Nephron (organoid): ENCODE measurements at regions not wholly inside any gene's neighbourhood (a gene's known extent, or its start where the extent isn't known, plus 50 kb on each side); places are given as distances from the start of the nearest gene placed in this dataset.
"Not testable (repeated sequence)": the region's sequence is repeated elsewhere in the genome, so short reads cannot be mapped to it uniquely, and the experiment has no call there.

Source experiments
- H3K27ac Mint-ChIP-seq, 3 experiments: 2 replicates each; pipeline ENCODE4 v1.8.0; 2020; ENCODE audit warnings: mixed read lengths in 3 of 3, mild to moderate bottlenecking in 2 of 3, moderate library complexity in 1 of 3
- H3K27me3 Mint-ChIP-seq: 2 replicates; pipeline ENCODE4 v1.8.0; 2021; ENCODE audit warnings: low read depth, mild to moderate bottlenecking, moderate library complexity, mixed read lengths
- H3K36me3 Mint-ChIP-seq: 2 replicates; pipeline ENCODE4 v1.8.0; 2020; ENCODE audit warnings: low read depth, mixed read lengths
- H3K4me1 Mint-ChIP-seq: 2 replicates; pipeline ENCODE4 v1.8.0; 2020; ENCODE audit warnings: mixed read lengths
- H3K4me3 Mint-ChIP-seq, 3 experiments: 2 replicates each; pipeline ENCODE4 v1.8.0; 2020; ENCODE audit warnings: mild to moderate bottlenecking in 3 of 3, mixed read lengths in 3 of 3, moderate library complexity in 2 of 3
- H3K9me3 Mint-ChIP-seq: 2 replicates; pipeline ENCODE4 v1.8.0; 2020; ENCODE audit warnings: mixed read lengths
- CTCF ChIP-seq, 3 experiments: fragments of 200-600 bp; sonication (generic); IDR thresholded peaks; one replicate each; pipeline ENCODE4 v1.5.0; 2021; ENCODE audit warnings: antibody characterized with exemption in 3 of 3; ENCODE audit not compliant: unreplicated experiment in 3 of 3

DNA sequence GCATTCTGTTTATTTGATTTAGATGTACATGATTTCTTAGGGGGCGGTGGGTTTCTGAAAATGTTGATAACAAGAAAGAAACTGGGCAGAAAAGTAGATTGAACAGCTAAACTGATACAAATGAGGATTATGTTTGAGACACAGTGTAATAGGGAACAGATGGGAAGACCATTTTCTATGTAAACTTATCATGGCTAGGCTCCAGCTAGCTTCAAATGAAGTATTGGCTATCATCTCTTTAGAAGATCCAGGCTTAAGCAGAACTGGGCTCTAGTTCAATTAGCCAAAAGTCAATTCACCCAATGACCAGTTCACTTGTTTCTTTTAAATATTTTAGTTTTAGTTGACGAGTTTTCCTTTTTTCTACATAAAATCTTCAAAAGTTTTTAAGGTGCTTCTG, 639.5 kb downstream of the ANKRD7 start:
- Mint-ChIP-seq H3K4me3 (no peak overlapping the region), H3K36me3 (no peaks in the 10 kb centered on the region), H3K27me3 (no peaks in the 10 kb centered on the region), H3K4me1 (peaks cover 9% of the 10 kb centered on the region), H3K9me3 (no peaks in the 10 kb centered on the region), H3K27ac (peak overlapping the region; percentile 18 to 86 (median 63))
- no peak for TF ChIP-seq CTCF (IDR thresholded peaks at IDR 0.05; ENCODE audit: unreplicated experiment in 3 of 3)

- no peaks in the 10 kb centered on the region for H3K36me3 Mint-ChIP-seq
- H3K4me1 Mint-ChIP-seq, result peaks cover 42% of the 10 kb centered on the region
- peak overlapping the region in 2 of 3 experiments; percentile 21 to 25 for H3K27ac Mint-ChIP-seq
- H3K27me3 Mint-ChIP-seq, result no peaks in the 10 kb centered on the region
- TF ChIP-seq CTCF (IDR thresholded peaks at IDR 0.05; ENCODE audit: unreplicated experiment in 3 of 3), result no peak
- H3K9me3 Mint-ChIP-seq, result no peaks in the 10 kb centered on the region
- H3K4me3 Mint-ChIP-seq, result no peak overlapping the region
These were observed 643.4 kb downstream of the ANKRD7 start for GRCh38 chr7:118867860-118868259.

- H3K36me3 Mint-ChIP-seq, H3K27me3 Mint-ChIP-seq, H3K9me3 Mint-ChIP-seq: not testable (repeated sequence)
- Mint-ChIP-seq H3K4me3 (peak overlapping the region in 1 of 3 experiments; percentile 7), H3K27ac (peak overlapping the region; percentile 81 to 88 (median 82)), H3K4me1 (peaks cover 38% of the 10 kb centered on the region)
These were observed 644.6 kb downstream of the ANKRD7 start for GRCh38 chr7:118869141-118869540.

DNA sequence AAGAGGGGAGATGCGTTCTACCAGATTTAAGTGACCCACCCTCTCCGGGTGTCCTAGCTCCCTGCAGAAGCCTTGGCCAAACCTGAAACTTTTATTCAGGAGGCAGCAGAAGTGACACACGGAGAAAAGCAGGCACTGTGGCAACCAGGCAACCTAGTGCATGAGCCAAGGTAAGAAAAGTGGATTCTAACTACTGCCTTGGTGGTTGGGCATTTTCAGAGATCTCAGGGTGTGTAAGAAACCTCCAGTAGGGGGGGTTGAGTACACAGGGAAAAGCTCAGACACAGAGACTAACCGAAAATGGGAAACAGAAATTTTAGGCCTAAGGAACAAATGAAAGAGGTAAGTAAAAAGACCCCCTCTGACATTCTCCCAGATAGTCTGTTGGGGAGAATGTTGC, 645.7 kb downstream of the ANKRD7 start:
- Mint-ChIP-seq H3K36me3 (no peaks in the 10 kb centered on the region), H3K27me3 (peaks cover 4% of the 10 kb centered on the region), H3K27ac (peak overlapping the region in 2 of 3 experiments; percentile 68 to 82), H3K4me1 (peaks cover 38% of the 10 kb centered on the region), H3K9me3 (no peaks in the 10 kb centered on the region), H3K4me3 (no peak overlapping the region)
- peak in 1 of 3 experiments; percentile 23 for TF ChIP-seq CTCF (IDR thresholded peaks at IDR 0.05; ENCODE audit: unreplicated experiment in 3 of 3)

DNA sequence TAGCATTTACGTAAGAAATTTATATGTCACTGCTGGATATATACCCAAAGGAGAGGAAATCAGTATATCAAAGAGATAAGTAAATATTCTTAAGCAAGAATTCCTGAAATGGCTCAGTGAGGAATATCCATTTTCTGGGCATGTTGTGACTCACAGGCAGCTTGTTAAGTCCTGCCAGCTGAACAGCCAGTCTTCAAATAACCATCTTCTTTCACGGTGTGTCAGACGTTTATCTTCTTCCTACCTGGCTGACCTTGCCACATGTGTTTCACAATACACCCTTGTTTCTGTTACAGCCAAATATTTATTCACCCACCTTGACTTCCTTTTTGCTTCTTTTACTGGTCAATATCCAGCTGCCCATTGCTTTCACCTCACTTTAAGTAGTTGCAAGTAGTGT, 648.1 kb downstream of the ANKRD7 start:
- H3K4me1 Mint-ChIP-seq, result peaks cover 44% of the 10 kb centered on the region
- no peak for TF ChIP-seq CTCF (IDR thresholded peaks at IDR 0.05; ENCODE audit: unreplicated experiment in 3 of 3)
- no peaks in the 10 kb centered on the region for H3K36me3 Mint-ChIP-seq
- H3K27ac Mint-ChIP-seq, result peak overlapping the region in 1 of 3 experiments; percentile 28
- H3K9me3 Mint-ChIP-seq, result no peaks in the 10 kb centered on the region
- no peak overlapping the region for H3K4me3 Mint-ChIP-seq
- peaks cover 4% of the 10 kb centered on the region for H3K27me3 Mint-ChIP-seq

DNA sequence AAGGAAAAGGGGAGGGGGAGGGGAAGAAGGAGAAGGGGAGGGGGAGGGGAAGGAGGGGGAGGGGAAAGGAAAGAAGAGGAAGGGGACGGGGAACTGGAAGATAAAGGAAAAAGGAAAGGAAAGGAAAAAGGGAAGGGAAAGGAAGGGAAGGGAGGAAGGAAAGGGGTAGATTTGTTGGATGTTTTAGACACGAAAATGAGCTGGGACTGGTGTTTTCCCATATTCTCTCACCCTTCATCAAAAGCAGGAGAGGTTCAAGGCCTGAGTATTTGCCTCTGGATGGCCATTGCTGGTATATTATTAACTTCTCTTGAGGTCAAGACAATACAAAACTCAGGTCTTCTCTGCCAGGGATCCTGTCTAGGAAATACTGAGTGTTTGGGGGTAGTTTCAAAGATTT, 652.7 kb downstream of the ANKRD7 start:
- Mint-ChIP-seq H3K9me3 (no peaks in the 10 kb centered on the region), H3K27ac (no peak overlapping the region), H3K36me3 (no peaks in the 10 kb centered on the region), H3K4me3 (no peak overlapping the region), H3K4me1 (peaks cover 16% of the 10 kb centered on the region), H3K27me3 (peaks cover 4% of the 10 kb centered on the region)
- no peak for TF ChIP-seq CTCF (IDR thresholded peaks at IDR 0.05; ENCODE audit: unreplicated experiment in 3 of 3)
